Central memory CD8-positive, alpha-beta T cell (primary cell): ENCODE measurements at regions not wholly inside any gene's neighbourhood (a gene's known extent, or its start where the extent isn't known, plus 50 kb on each side); places are given as distances from the start of the nearest gene placed in this dataset.

Experiments used
- ATAC-seq: fragments of 150-1000 bp; cut with Tn5 transposase; replicated peaks from 2 replicates; pipeline ENCODE4 v1.10.0; 2022; ENCODE audit warnings: mild to moderate bottlenecking, moderate FRiP score, moderate number of reproducible peaks; ENCODE audit not compliant: poor library complexity, severe bottlenecking; ENCODE audit errors: extremely low read depth
- DNase-seq, 2 donors: peaks; one replicate each; pipeline ENCODE4 v3.0.0; 2021; ENCODE audit warnings: low spot score in 2 of 2
- H3K27ac Mint-ChIP-seq: one replicate; pipeline ENCODE4 v1.8.0; 2022; ENCODE audit warnings: low read depth, mild to moderate bottlenecking, moderate library complexity, mixed read lengths
- H3K27me3 Mint-ChIP-seq: one replicate; pipeline ENCODE4 v1.8.0; 2022; ENCODE audit warnings: mixed read lengths
- H3K36me3 Mint-ChIP-seq: one replicate; pipeline ENCODE4 v1.8.0; 2022; ENCODE audit warnings: mild to moderate bottlenecking, moderate library complexity, mixed read lengths; ENCODE audit not compliant: insufficient read depth
- H3K4me1 Mint-ChIP-seq: one replicate; pipeline ENCODE4 v1.8.0; 2022; ENCODE audit warnings: mixed read lengths
- H3K4me3 Mint-ChIP-seq: one replicate; pipeline ENCODE4 v1.8.0; 2022; ENCODE audit warnings: mild to moderate bottlenecking, moderate library complexity, mixed read lengths
- H3K9me3 Mint-ChIP-seq: one replicate; pipeline ENCODE4 v1.8.0; 2022; ENCODE audit warnings: mixed read lengths

GRCh38 chr18:78154444-78154843 lies 825.2 kb upstream of the SALL3 start:
- no peak overlapping the region for H3K4me3 Mint-ChIP-seq

GRCh38 chr18:78154853-78155252 lies 824.8 kb upstream of the SALL3 start:
- no peaks in the 10 kb centered on the region for H3K27me3 Mint-ChIP-seq
- DNase-seq: no peak
- no peaks in the 10 kb centered on the region for H3K36me3 Mint-ChIP-seq
- H3K9me3 Mint-ChIP-seq: no peaks in the 10 kb centered on the region
- ATAC-seq: no peak
- no peak overlapping the region for H3K4me3 Mint-ChIP-seq
- no peak overlapping the region for H3K27ac Mint-ChIP-seq
- no peaks in the 10 kb centered on the region for H3K4me1 Mint-ChIP-seq

More at GRCh38 chr18:78154444-78154843, 825.2 kb upstream of the SALL3 start:
- no peaks in the 10 kb centered on the region for H3K27me3 Mint-ChIP-seq
- DNase-seq: no peak
- H3K36me3 Mint-ChIP-seq: no peaks in the 10 kb centered on the region
- no peaks in the 10 kb centered on the region for H3K4me1 Mint-ChIP-seq
- no peak overlapping the region for H3K27ac Mint-ChIP-seq
- ATAC-seq: no peak
- H3K9me3 Mint-ChIP-seq: no peaks in the 10 kb centered on the region

- Mint-ChIP-seq H3K27me3 (no peaks in the 10 kb centered on the region), H3K4me1 (no peaks in the 10 kb centered on the region), H3K4me3 (no peak overlapping the region), H3K36me3 (no peaks in the 10 kb centered on the region), H3K27ac (no peak overlapping the region), H3K9me3 (peaks cover 5% of the 10 kb centered on the region)
- ATAC-seq (no peak), DNase-seq (no peak)
These were observed 823.2 kb upstream of the SALL3 start for GRCh38 chr18:78156466-78156865.

GRCh38 chr18:78158943-78159342 lies 820.7 kb upstream of the SALL3 start:
- Mint-ChIP-seq H3K27me3 (no peaks in the 10 kb centered on the region), H3K9me3 (peaks cover 5% of the 10 kb centered on the region), H3K36me3 (no peaks in the 10 kb centered on the region), H3K27ac (no peak overlapping the region), H3K4me1 (no peaks in the 10 kb centered on the region), H3K4me3 (no peak overlapping the region)
- DNase-seq (no peak), ATAC-seq (no peak)

GRCh38 chr18:78159397-78159796 lies 820.2 kb upstream of the SALL3 start:
- ATAC-seq: no peak
- no peaks in the 10 kb centered on the region for H3K4me1 Mint-ChIP-seq
- H3K9me3 Mint-ChIP-seq: peaks cover 5% of the 10 kb centered on the region
- peaks cover 3% of the 10 kb centered on the region for H3K27me3 Mint-ChIP-seq
- H3K27ac Mint-ChIP-seq: no peak overlapping the region
- no peak for DNase-seq
- H3K4me3 Mint-ChIP-seq: no peak overlapping the region
- H3K36me3 Mint-ChIP-seq: no peaks in the 10 kb centered on the region

GRCh38 chr18:78160961-78161656 lies 818.5 kb upstream of the SALL3 start:
- peaks cover 18% of the 10 kb centered on the region for H3K27me3 Mint-ChIP-seq
- H3K36me3 Mint-ChIP-seq: no peaks in the 10 kb centered on the region
- ATAC-seq (no peak), DNase-seq (no peak)
- no peak overlapping the region for H3K27ac Mint-ChIP-seq
- no peak overlapping the region for H3K4me3 Mint-ChIP-seq
- peaks cover 11% of the 10 kb centered on the region for H3K9me3 Mint-ChIP-seq
- no peaks in the 10 kb centered on the region for H3K4me1 Mint-ChIP-seq

GRCh38 chr18:78165525-78165924 lies 814.1 kb upstream of the SALL3 start:
- Mint-ChIP-seq H3K27me3 (peaks cover 18% of the 10 kb centered on the region), H3K4me3 (no peak overlapping the region), H3K36me3 (no peaks in the 10 kb centered on the region), H3K27ac (no peak overlapping the region), H3K9me3 (peaks cover 8% of the 10 kb centered on the region), H3K4me1 (no peaks in the 10 kb centered on the region)
- ATAC-seq (no peak), DNase-seq (no peak)

- H3K27me3 Mint-ChIP-seq: peaks cover 18% of the 10 kb centered on the region
- H3K36me3 Mint-ChIP-seq: no peaks in the 10 kb centered on the region
These were observed 811.1 kb upstream of the SALL3 start for GRCh38 chr18:78168526-78168925.

GRCh38 chr18:78169174-78169864 lies 810.3 kb upstream of the SALL3 start:
- no peaks in the 10 kb centered on the region for H3K4me1 Mint-ChIP-seq
- no peak for ATAC-seq
- H3K9me3 Mint-ChIP-seq: peaks cover 5% of the 10 kb centered on the region
- no peak for DNase-seq
- H3K36me3 Mint-ChIP-seq: no peaks in the 10 kb centered on the region
- H3K27me3 Mint-ChIP-seq: peaks cover 16% of the 10 kb centered on the region
- no peak overlapping the region for H3K4me3 Mint-ChIP-seq
- no peak overlapping the region for H3K27ac Mint-ChIP-seq

More at GRCh38 chr18:78168526-78168925, 811.1 kb upstream of the SALL3 start:
- H3K4me1 Mint-ChIP-seq: no peaks in the 10 kb centered on the region
- no peak overlapping the region for H3K4me3 Mint-ChIP-seq
- no peak for DNase-seq
- ATAC-seq: no peak
- H3K27ac Mint-ChIP-seq: no peak overlapping the region
- peaks cover 5% of the 10 kb centered on the region for H3K9me3 Mint-ChIP-seq

- Mint-ChIP-seq H3K4me1 (no peaks in the 10 kb centered on the region), H3K9me3 (no peaks in the 10 kb centered on the region), H3K27ac (no peak overlapping the region), H3K27me3 (peaks cover 22% of the 10 kb centered on the region), H3K36me3 (no peaks in the 10 kb centered on the region), H3K4me3 (no peak overlapping the region)
- no peak for ATAC-seq
- no peak for DNase-seq
These were observed 807.7 kb upstream of the SALL3 start for GRCh38 chr18:78171954-78172353.

- DNase-seq (no peak), ATAC-seq (no peak)
- Mint-ChIP-seq H3K36me3 (no peaks in the 10 kb centered on the region), H3K4me3 (no peak overlapping the region), H3K9me3 (no peaks in the 10 kb centered on the region), H3K27me3 (peaks cover 22% of the 10 kb centered on the region), H3K27ac (no peak overlapping the region), H3K4me1 (no peaks in the 10 kb centered on the region)
These were observed 804.9 kb upstream of the SALL3 start for GRCh38 chr18:78174737-78175136.

- H3K27me3 Mint-ChIP-seq: peaks cover 22% of the 10 kb centered on the region
- no peak overlapping the region for H3K27ac Mint-ChIP-seq
- H3K4me3 Mint-ChIP-seq: no peak overlapping the region
- no peak for ATAC-seq
- no peak for DNase-seq
- peaks cover 19% of the 10 kb centered on the region for H3K9me3 Mint-ChIP-seq
- H3K36me3 Mint-ChIP-seq: no peaks in the 10 kb centered on the region
- H3K4me1 Mint-ChIP-seq: no peaks in the 10 kb centered on the region
These were observed 800.8 kb upstream of the SALL3 start for GRCh38 chr18:78178812-78179211.

- ATAC-seq: no peak
These were observed 798.9 kb upstream of the SALL3 start for GRCh38 chr18:78180741-78181140.

More at GRCh38 chr18:78180741-78181140, 798.9 kb upstream of the SALL3 start:
- no peaks in the 10 kb centered on the region for H3K36me3 Mint-ChIP-seq
- DNase-seq: no peak
- H3K4me3 Mint-ChIP-seq: no peak overlapping the region
- H3K4me1 Mint-ChIP-seq: no peaks in the 10 kb centered on the region
- peaks cover 22% of the 10 kb centered on the region for H3K9me3 Mint-ChIP-seq
- H3K27me3 Mint-ChIP-seq: peaks cover 7% of the 10 kb centered on the region
- no peak overlapping the region for H3K27ac Mint-ChIP-seq
